ENCODE measurements at regions not wholly inside any gene's neighbourhood (a gene's known extent, or its start where the extent isn't known, plus 50 kb on each side); places are given as distances from the start of the nearest gene placed in this dataset.

DNA sequence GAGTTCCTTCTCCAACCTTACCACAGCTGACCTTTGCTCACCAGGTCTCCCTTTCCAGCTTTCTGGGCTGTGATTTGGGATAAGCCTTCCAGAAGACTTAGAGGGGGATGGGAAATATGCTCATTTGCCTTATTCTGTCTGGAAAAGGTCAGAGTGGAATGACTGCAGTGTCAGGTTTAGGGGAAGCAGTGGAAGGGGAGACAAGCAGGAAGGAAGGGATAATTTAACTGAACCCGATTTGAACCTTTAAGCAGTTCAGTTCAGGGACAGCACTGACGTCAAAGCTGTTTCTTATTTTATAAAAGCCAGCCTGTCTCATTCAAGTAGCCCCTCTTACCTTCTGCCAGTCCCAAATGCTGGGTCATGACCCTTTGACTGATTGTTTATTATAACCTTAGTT lies 418.4 kb upstream of the RARB start:
- H3K36me3 Mint-ChIP-seq (ENCODE audit: low read depth), result no peaks in the 10 kb centered on the region
- H3K4me1 Mint-ChIP-seq (ENCODE audit: low read depth), result no peaks in the 10 kb centered on the region
- H3K4me3 Mint-ChIP-seq, result no peak overlapping the region
- DNase-seq (no peak), ATAC-seq (no peak)
- ChIA-PET POLR2A (no interaction called here), CTCF (no interaction called here)
- no peak overlapping the region for H3K27ac Mint-ChIP-seq
- TF ChIP-seq, protein P1, sequence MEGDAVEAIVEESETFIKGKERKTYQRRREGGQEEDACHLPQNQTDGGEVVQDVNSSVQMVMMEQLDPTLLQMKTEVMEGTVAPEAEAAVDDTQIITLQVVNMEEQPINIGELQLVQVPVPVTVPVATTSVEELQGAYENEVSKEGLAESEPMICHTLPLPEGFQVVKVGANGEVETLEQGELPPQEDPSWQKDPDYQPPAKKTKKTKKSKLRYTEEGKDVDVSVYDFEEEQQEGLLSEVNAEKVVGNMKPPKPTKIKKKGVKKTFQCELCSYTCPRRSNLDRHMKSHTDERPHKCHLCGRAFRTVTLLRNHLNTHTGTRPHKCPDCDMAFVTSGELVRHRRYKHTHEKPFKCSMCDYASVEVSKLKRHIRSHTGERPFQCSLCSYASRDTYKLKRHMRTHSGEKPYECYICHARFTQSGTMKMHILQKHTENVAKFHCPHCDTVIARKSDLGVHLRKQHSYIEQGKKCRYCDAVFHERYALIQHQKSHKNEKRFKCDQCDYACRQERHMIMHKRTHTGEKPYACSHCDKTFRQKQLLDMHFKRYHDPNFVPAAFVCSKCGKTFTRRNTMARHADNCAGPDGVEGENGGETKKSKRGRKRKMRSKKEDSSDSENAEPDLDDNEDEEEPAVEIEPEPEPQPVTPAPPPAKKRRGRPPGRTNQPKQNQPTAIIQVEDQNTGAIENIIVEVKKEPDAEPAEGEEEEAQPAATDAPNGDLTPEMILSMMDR (IDR thresholded peaks at IDR 0.05), result no peak
- no peaks in the 10 kb centered on the region for H3K27me3 Mint-ChIP-seq
- H3K9me3 Mint-ChIP-seq, result no peaks in the 10 kb centered on the region
- intact Hi-C loops (cut with micrococcal nuclease), result no loop called here

DNA sequence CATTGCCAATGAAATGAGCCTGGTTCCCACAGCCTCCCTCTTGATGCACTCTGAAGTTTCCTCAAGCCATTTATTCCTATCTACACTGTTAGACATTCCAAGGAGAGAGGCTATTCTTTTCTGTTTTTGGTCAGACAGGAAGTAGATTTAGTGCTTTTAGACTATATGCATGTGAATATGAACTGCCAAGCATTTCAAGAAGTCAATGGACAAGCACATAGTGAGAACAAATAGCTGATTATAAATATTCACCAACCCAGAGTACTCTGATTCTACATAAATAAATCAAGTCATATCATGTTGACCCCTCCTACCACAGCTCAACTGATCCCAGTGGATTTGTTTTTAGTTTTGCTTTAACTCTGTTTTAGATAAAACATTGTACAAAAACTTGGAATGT lies 412.5 kb upstream of the RARB start:
- intact Hi-C loops (cut with micrococcal nuclease), result no loop called here
- Mint-ChIP-seq H3K36me3 (ENCODE audit: low read depth) (no peaks in the 10 kb centered on the region), H3K9me3 (no peaks in the 10 kb centered on the region), H3K27me3 (no peaks in the 10 kb centered on the region), H3K4me1 (ENCODE audit: low read depth) (no peaks in the 10 kb centered on the region), H3K27ac (no peak overlapping the region), H3K4me3 (no peak overlapping the region)
- ATAC-seq (no peak), DNase-seq (no peak)
- TF ChIP-seq, protein P1 (IDR thresholded peaks at IDR 0.05), result no peak
- ChIA-PET POLR2A (no interaction called here), CTCF (no interaction called here)

DNA sequence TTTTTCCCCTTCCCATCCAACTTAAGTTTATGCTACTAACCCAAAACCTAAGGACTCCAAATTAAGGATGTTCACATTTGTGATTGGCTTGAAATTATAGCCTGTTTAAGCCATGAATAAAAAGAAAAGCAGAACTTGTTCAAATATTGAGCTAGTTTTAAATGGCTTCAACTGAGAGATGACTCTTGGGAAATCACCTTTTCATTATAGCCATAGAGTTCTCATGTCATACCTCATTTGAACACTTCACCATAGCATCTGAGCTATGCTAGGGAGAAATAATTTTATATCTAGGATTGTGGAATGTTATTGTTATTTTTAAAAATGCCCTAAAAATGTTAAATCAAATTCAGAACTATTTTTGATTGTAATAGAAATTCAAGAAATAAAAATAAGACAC lies 409.2 kb upstream of the RARB start:
- Mint-ChIP-seq H3K27ac (no peak overlapping the region), H3K27me3 (no peaks in the 10 kb centered on the region), H3K4me3 (no peak overlapping the region), H3K36me3 (ENCODE audit: low read depth) (no peaks in the 10 kb centered on the region), H3K4me1 (ENCODE audit: low read depth) (no peaks in the 10 kb centered on the region), H3K9me3 (no peaks in the 10 kb centered on the region)
- no peak for ATAC-seq
- TF ChIP-seq, protein P1 (IDR thresholded peaks at IDR 0.05), result no peak
- POLR2A ChIA-PET, result no interaction called here
- CTCF ChIA-PET, result no interaction called here
- intact Hi-C loops (cut with micrococcal nuclease), result no loop called here
- no peak for DNase-seq

DNA sequence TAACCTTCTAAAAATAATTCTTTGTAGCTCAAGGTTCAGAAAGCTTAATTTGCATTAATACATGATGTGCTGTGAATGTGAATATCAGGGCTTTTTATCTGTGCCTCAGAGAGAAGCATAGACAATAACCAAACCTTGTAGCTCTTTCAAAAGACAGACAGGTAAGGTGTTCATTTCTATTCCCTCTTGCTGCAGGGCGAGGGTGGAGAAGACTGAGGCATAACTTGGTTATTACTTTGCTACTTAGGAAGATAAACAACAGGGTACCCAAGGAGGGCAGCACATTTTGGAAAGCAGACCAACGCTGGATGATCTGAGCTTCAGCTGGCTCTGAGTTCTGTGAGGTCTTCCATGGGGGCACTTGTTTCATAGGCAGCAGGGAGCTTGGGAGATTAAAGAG lies 408.6 kb upstream of the RARB start:
- no peaks in the 10 kb centered on the region for H3K27me3 Mint-ChIP-seq
- H3K4me1 Mint-ChIP-seq (ENCODE audit: low read depth), result no peaks in the 10 kb centered on the region
- ChIA-PET CTCF (no interaction called here), POLR2A (no interaction called here)
- TF ChIP-seq, protein P1 (IDR thresholded peaks at IDR 0.05), result no peak
- ATAC-seq, result no peak
- H3K9me3 Mint-ChIP-seq, result no peaks in the 10 kb centered on the region
- no peak overlapping the region for H3K4me3 Mint-ChIP-seq
- no peaks in the 10 kb centered on the region for H3K36me3 Mint-ChIP-seq (ENCODE audit: low read depth)
- no peak overlapping the region for H3K27ac Mint-ChIP-seq
- DNase-seq, result no peak
- intact Hi-C loops (cut with micrococcal nuclease), result no loop called here

DNA sequence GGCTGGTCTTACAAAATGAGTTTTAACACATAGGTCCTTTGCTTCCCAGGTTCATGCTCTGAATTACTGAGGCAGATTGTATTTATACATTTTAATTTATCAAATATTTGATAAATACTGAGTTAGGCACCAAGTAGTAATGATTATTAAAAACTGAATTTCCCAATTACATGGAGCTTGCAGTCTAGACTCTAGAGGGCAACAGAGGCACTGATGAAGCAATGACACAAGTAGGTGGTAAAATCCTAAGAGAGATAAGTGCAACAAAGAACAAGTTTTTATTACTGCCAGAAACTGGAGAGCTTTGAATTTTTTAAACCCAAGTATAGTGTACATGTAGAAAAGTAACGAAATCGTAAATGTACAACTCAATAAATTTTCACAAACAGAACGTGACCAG lies 406.2 kb upstream of the RARB start:
- no peaks in the 10 kb centered on the region for H3K4me1 Mint-ChIP-seq (ENCODE audit: low read depth)
- H3K9me3 Mint-ChIP-seq, result no peaks in the 10 kb centered on the region
- CTCF ChIA-PET, result interaction anchor here (0.6 to 1.7 kb wide), 2 partner anchors 12 to 405 kb away, joined by 4 to 9 read pairs; no protein-coding TSS in a partner anchor
- no peaks in the 10 kb centered on the region for H3K36me3 Mint-ChIP-seq (ENCODE audit: low read depth)
- TF ChIP-seq, protein P1 (IDR thresholded peaks at IDR 0.05), result no peak
- H3K4me3 Mint-ChIP-seq, result no peak overlapping the region
- H3K27ac Mint-ChIP-seq, result no peak overlapping the region
- no peak for ATAC-seq
- intact Hi-C loops (cut with micrococcal nuclease), result no loop called here
- POLR2A ChIA-PET, result interaction anchor here (0.6 kb wide), 1 partner anchor 10 kb away, joined by 3 read pairs; no protein-coding TSS in a partner anchor
- no peak for DNase-seq
- no peaks in the 10 kb centered on the region for H3K27me3 Mint-ChIP-seq

Data from activated CD8-positive, alpha-beta T cell treated with anti-CD3 and anti-CD28 coated beads for 36 hours (primary cell).